Effector memory CD4-positive, alpha-beta T cell (primary cell): ENCODE measurements at regions not wholly inside any gene's neighbourhood (a gene's known extent, or its start where the extent isn't known, plus 50 kb on each side); places are given as distances from the start of the nearest gene placed in this dataset.

Experiments
- DNase-seq, 3 donors: peaks; one replicate each; pipeline ENCODE4 v3.0.0-alpha.2; 2020
- H3K27ac ChIP-seq: 2 replicates; pipeline ENCODE4 v1.7.0; 2013; ENCODE audit warnings: mild to moderate bottlenecking, low read length, moderate library complexity; ENCODE audit not compliant: insufficient read depth, poor library complexity, severe bottlenecking
- H3K27me3 ChIP-seq: replicated peaks from 2 replicates; pipeline ENCODE4 v1.7.0; 2013; ENCODE audit warnings: mild to moderate bottlenecking, low read length; ENCODE audit not compliant: insufficient read depth, control insufficient read depth, poor library complexity, severe bottlenecking
- H3K36me3 ChIP-seq: 2 replicates; pipeline ENCODE4 v1.7.0; 2013; ENCODE audit warnings: mild to moderate bottlenecking, low read length, moderate library complexity; ENCODE audit not compliant: control insufficient read depth, insufficient read depth
- H3K4me1 ChIP-seq: 2 replicates; pipeline ENCODE4 v1.7.0; 2013; ENCODE audit warnings: low read length, mild to moderate bottlenecking; ENCODE audit not compliant: control insufficient read depth, insufficient read depth, poor library complexity, severe bottlenecking
- H3K4me3 ChIP-seq: 2 replicates; pipeline ENCODE4 v1.7.0; 2013; ENCODE audit warnings: low read length, low read depth, mild to moderate bottlenecking; ENCODE audit not compliant: insufficient read depth, poor library complexity, severe bottlenecking
- H3K9me3 ChIP-seq: 2 replicates; pipeline ENCODE4 v1.7.0; 2013; ENCODE audit warnings: mild to moderate bottlenecking, low read length, moderate library complexity; ENCODE audit not compliant: control insufficient read depth

DNA sequence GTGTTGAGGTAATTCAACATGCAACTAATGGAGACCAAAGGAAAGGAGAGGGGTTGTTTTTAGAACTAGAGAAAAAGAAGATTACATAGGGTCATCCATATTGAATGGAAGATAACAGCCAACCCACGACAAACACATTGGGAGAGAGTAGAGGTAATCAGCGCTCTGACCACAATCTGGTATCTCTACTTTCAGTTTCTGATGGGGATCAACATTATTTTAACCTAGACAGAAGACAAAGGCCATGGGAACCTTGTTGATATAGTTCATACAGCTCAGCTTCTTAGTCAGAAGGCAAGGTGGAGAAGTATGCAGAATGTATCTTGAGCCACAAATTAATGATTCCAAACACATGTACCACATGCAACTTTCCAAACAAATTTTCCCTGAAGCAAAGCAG is 537.1 kb upstream of the ST8SIA4 start:
- H3K27ac ChIP-seq, result no peak overlapping the region
- H3K4me1 ChIP-seq, result no peaks in the 10 kb centered on the region
- no peak for DNase-seq
- H3K36me3 ChIP-seq, result no peaks in the 10 kb centered on the region
- no peaks in the 10 kb centered on the region for H3K9me3 ChIP-seq
- H3K4me3 ChIP-seq, result no peak overlapping the region
- H3K27me3 ChIP-seq, result no peaks in the 10 kb centered on the region

DNA sequence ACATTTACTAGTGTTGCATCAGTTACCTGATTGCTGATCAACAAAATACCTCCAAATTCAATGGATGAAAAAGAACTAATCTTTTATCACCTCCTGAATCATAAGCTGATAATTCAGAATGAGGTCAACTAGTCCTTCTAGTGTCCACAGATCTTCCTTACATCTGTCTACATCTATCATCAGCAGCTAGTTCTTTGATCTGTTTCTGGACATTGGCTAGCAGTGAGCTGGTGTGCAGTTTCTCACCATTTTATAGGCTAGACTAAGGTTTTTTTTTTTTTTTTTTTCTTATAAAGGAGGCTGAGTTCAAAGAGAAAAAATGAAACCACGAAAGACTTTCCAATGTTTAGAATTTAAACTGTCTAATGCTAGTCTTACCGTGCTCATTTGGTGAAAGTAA is 534.3 kb upstream of the ST8SIA4 start:
- Histone ChIP-seq H3K27ac (no peak overlapping the region), H3K27me3 (no peaks in the 10 kb centered on the region), H3K36me3 (no peaks in the 10 kb centered on the region), H3K9me3 (no peaks in the 10 kb centered on the region), H3K4me3 (no peak overlapping the region), H3K4me1 (no peaks in the 10 kb centered on the region)
- no peak for DNase-seq

DNA sequence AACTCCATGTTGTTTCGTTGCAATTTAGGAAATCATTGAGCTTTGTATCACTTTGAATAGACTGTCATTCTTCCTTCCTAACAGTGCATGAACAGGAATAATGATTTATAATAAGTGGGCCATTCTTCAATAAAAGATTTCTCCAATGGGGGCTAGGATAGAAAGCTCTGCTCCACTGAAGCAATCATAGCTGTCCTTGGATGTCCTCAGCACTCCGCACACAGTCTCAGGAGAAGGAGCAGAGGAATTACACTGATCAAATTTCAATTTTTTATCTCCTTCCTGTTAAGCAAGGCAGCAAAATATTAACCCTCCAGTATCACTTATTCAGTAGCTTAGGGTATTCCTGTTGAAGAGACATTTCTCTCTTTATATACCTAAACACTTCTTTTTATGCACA is 532.7 kb upstream of the ST8SIA4 start:
- Histone ChIP-seq H3K4me3 (no peak overlapping the region), H3K4me1 (no peaks in the 10 kb centered on the region), H3K9me3 (no peaks in the 10 kb centered on the region), H3K27me3 (no peaks in the 10 kb centered on the region), H3K36me3 (no peaks in the 10 kb centered on the region), H3K27ac (no peak overlapping the region)
- no peak for DNase-seq

DNA sequence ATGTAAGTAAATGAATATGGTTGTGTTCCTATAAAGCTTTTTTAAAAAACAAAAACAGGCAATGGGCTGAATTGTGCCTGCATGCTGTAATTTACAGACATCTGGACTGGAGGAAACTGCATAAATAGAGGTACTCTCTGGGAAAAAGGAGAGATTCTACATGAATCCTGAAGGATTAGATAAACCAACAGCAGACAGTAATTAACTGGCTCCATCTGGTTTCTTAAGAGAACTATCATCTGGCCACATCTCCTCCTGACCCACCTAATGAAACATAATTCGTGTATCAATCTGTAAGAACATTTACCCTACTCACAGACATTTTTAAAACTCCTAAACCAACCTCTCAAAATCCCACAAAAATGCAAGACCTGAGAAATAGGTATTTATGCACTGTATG is 528.1 kb upstream of the ST8SIA4 start:
- Histone ChIP-seq H3K4me3 (no peak overlapping the region), H3K27ac (no peak overlapping the region), H3K9me3 (no peaks in the 10 kb centered on the region), H3K36me3 (no peaks in the 10 kb centered on the region), H3K4me1 (no peaks in the 10 kb centered on the region), H3K27me3 (no peaks in the 10 kb centered on the region)
- DNase-seq, result no peak

DNA sequence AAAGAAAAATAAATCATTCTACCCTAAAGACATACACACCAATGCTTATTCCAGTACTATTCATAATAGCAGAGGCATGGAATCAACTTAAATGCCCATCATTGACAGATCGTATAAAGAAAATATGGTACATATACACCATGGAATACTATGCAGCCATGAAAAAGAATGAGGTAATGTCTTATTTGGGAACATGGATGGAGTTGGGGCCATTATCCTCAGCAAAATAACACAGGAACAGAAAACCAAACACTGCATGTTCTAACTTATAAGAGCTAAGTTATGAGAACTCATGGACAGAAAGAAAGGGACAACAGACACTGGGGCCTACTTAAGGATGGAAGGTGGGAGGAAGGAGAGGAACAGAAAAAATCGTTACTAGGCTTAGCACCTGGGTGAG is 527.5 kb upstream of the ST8SIA4 start:
- Histone ChIP-seq H3K4me1 (no peaks in the 10 kb centered on the region), H3K4me3 (no peak overlapping the region), H3K27ac (no peak overlapping the region), H3K9me3 (no peaks in the 10 kb centered on the region), H3K36me3 (no peaks in the 10 kb centered on the region), H3K27me3 (no peaks in the 10 kb centered on the region)
- no peak for DNase-seq

DNA sequence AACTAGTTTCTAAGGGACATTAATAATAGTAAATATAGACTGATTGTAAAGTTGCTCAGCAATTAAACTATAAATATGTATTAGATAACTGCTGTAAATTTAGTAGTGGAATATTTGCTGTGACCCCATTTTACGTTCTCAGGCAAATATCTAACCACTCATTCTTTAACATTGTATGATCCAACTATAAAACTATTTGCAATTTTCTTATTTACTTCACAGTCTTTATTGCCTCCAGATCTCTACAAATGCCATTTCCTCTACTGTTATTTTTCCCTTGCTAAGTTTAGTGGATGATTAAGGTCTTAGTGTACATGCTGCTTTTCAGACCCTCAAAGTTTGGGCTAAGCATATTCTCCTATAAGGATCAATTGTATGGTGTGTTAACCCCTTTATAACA is 526.2 kb upstream of the ST8SIA4 start:
- no peak for DNase-seq

DNA sequence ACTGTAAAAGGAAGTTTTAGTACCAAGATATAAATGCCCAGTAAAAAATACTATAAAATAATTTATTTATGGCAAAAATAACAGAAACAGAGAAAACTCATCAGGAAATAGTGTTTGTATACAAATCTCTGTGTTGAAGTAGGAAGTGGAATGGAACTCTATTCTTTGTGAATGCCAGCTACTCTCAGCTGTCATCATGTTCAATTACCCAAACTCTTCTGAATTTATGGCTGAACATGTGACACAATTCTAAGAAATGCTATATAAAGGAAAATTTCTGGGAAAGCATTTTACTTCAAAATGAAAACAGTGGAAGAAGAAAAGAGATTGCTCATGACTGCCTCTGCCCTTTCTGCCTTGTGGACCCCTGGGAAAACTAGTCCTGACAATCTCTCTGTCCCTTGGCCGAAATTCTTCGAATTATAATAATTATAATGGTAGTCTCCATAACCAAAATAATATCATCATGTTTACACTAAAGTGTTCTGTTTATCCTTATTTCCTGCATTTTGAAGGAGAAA is 522.3 kb upstream of the ST8SIA4 start:
- Histone ChIP-seq H3K27me3 (no peaks in the 10 kb centered on the region), H3K4me3 (no peak overlapping the region), H3K4me1 (no peaks in the 10 kb centered on the region), H3K9me3 (no peaks in the 10 kb centered on the region), H3K27ac (no peak overlapping the region), H3K36me3 (no peaks in the 10 kb centered on the region)
- DNase-seq, result no peak

More for the DNA sequence above, 526.2 kb upstream of the ST8SIA4 start:
- Histone ChIP-seq H3K4me3 (no peak overlapping the region), H3K27ac (no peak overlapping the region), H3K4me1 (no peaks in the 10 kb centered on the region), H3K27me3 (no peaks in the 10 kb centered on the region), H3K36me3 (no peaks in the 10 kb centered on the region), H3K9me3 (no peaks in the 10 kb centered on the region)

DNA sequence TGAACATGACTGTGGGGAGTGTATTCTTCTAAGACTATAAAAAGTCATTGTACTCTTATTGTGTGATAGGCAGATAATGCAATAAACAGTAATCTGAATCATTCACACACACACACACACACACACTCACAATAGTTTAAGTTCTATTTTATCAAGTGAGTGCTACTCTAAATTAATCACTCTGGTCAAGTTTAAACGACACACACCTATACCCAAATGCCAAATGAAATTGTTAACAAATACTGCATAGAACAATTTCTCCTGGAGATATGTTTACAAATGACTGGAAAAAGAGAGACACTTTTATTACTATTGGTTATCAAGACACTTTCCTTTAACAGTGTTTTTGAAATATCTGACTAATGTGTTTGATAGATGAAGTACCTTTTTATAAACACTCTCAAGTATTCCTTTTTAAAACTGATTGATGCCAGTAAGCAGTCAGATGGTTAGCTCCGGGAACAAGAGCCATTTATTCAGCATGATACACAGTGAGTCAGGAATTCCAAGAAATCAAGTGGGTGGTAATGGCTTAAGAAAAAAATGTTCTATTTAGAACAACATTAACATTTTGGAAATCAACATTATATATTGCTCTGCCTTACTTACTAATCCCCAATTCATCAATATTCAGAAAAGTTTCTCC is 521.6 kb upstream of the ST8SIA4 start:
- no peaks in the 10 kb centered on the region for H3K9me3 ChIP-seq
- H3K27me3 ChIP-seq, result no peaks in the 10 kb centered on the region
- no peak overlapping the region for H3K27ac ChIP-seq
- no peak overlapping the region for H3K4me3 ChIP-seq
- no peak for DNase-seq
- H3K4me1 ChIP-seq, result no peaks in the 10 kb centered on the region
- no peaks in the 10 kb centered on the region for H3K36me3 ChIP-seq

DNA sequence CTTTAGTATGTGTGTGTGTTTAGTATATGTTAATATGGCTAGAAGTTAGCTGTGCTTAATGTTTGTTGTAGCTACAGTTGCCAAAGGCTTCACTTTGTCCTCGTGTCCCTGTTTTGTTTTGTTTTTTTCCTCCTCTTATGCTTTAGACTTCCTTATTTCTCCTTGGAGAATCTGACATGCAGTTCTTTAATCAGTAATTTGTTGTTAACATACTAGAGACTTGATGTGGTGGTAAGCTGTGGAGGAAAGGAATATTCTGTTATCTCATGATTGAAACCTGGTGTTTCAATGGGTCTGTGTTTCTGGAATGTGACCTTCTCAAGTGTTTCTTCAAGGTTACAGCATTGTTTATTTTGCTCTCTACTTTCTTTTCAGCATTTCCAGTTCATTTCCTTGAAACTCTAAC is 515.6 kb upstream of the ST8SIA4 start:
- Histone ChIP-seq H3K36me3 (no peaks in the 10 kb centered on the region), H3K4me3 (no peak overlapping the region), H3K27ac (no peak overlapping the region), H3K9me3 (no peaks in the 10 kb centered on the region), H3K4me1 (no peaks in the 10 kb centered on the region), H3K27me3 (no peaks in the 10 kb centered on the region)
- no peak for DNase-seq

DNA sequence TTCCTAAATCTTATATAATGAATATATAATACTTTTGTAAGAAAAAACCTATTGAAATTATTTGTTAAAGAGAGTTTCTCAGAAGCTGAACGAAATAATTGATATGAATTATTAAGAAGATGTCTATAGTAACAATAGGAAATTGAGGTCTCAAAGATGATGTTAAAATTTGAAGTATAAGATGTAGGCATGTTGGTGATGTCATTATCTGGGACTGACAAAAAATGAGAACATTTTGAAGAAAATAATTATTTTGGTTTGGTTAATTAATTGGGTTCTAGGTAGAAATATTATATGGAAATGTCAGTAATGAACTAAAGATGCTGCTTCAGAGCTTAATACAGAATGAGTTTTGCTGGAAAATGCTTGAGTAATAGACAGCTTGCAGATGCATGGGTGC is 501.4 kb upstream of the ST8SIA4 start:
- DNase-seq, result no peak
- Histone ChIP-seq H3K4me1 (no peaks in the 10 kb centered on the region), H3K36me3 (no peaks in the 10 kb centered on the region), H3K9me3 (no peaks in the 10 kb centered on the region), H3K27me3 (no peaks in the 10 kb centered on the region), H3K4me3 (no peak overlapping the region), H3K27ac (no peak overlapping the region)
